ENCODE measurements at regions not wholly inside any gene's neighbourhood (a gene's known extent, or its start where the extent isn't known, plus 50 kb on each side); places are given as distances from the start of the nearest gene placed in this dataset.

DNA sequence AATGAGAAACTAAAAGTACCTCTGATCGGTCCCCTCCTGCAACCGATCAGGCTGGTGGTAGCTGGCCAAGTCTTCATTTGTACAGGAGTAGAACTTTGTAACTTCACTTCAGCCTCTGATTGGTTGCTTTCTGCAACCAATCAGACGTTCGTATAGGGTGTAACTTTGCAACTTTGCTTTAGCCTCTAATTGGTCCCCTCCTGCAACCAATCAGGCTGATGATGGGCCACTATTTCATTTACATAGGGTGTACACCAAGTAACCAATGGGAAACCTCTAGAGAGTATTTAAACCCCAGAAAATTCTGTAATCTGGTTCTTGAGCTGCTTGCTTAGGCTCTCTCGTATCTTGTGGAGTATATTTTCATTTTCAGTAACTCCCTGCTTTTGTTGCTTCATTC is 445.5 kb downstream of the MED10 start:
- TF ChIP-seq POLR2A (IDR thresholded peaks at IDR 0.05) = no peak
- TF ChIP-seq, protein P1, sequence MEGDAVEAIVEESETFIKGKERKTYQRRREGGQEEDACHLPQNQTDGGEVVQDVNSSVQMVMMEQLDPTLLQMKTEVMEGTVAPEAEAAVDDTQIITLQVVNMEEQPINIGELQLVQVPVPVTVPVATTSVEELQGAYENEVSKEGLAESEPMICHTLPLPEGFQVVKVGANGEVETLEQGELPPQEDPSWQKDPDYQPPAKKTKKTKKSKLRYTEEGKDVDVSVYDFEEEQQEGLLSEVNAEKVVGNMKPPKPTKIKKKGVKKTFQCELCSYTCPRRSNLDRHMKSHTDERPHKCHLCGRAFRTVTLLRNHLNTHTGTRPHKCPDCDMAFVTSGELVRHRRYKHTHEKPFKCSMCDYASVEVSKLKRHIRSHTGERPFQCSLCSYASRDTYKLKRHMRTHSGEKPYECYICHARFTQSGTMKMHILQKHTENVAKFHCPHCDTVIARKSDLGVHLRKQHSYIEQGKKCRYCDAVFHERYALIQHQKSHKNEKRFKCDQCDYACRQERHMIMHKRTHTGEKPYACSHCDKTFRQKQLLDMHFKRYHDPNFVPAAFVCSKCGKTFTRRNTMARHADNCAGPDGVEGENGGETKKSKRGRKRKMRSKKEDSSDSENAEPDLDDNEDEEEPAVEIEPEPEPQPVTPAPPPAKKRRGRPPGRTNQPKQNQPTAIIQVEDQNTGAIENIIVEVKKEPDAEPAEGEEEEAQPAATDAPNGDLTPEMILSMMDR (IDR thresholded peaks at IDR 0.05) = no peak

Measured in thyroid gland (tissue), 4 donors.